GM13977 (cell line): ENCODE measurements at regions not wholly inside any gene's neighbourhood (a gene's known extent, or its start where the extent isn't known, plus 50 kb on each side); places are given as distances from the start of the nearest gene placed in this dataset.

Source experiments
- DNase-seq: peaks from one replicate; pipeline ENCODE4 v3.0.0; 2012; ENCODE audit warnings: low spot score
- CTCF ChIP-seq: IDR thresholded peaks from 2 replicates; pipeline ENCODE4 v1.5.1; 2012; ENCODE audit warnings: mild to moderate bottlenecking, control low read depth; ENCODE audit not compliant: insufficient read depth; ENCODE audit errors: extremely low read depth, missing control alignments
- in situ Hi-C: fragments of 300-500 bp; cut with MboI; formaldehyde crosslinking; loops from one replicate; pipeline ENCODE4 v1.12.0; 2022; ENCODE audit warnings: low sequenced_read_pairs, low pct_unique_long_range_greater_than_20kb, mixed read lengths, inconsistent platforms; ENCODE audit not compliant: unreplicated experiment

- DNase-seq, result no peak
- in situ Hi-C loops, result no loop called here
- no peak for TF ChIP-seq CTCF
Measured at GRCh38 chr9:117821954-117822353, 117.8 kb downstream of the TLR4 start.

- no peak for DNase-seq
- in situ Hi-C loops, result no loop called here
- no peak for TF ChIP-seq CTCF
Measured at GRCh38 chr9:117823576-117823975, 119.4 kb downstream of the TLR4 start.

GRCh38 chr9:117825609-117826347 is 121.6 kb downstream of the TLR4 start:
- in situ Hi-C loops, result no loop called here
- no peak for TF ChIP-seq CTCF
- no peak for DNase-seq

- in situ Hi-C loops, result no loop called here
- no peak for DNase-seq
- no peak for TF ChIP-seq CTCF
Measured at GRCh38 chr9:117826837-117827236, 122.6 kb downstream of the TLR4 start.

- TF ChIP-seq CTCF, result no peak
- DNase-seq, result no peak
- in situ Hi-C loops, result no loop called here
Measured at GRCh38 chr9:117827456-117827855, 123.3 kb downstream of the TLR4 start.

- TF ChIP-seq CTCF, result no peak
- in situ Hi-C loops, result no loop called here
- DNase-seq, result no peak
Measured at GRCh38 chr9:117828466-117828865, 124.3 kb downstream of the TLR4 start.
